ENCODE measurements at regions not wholly inside any gene's neighbourhood (a gene's known extent, or its start where the extent isn't known, plus 50 kb on each side); places are given as distances from the start of the nearest gene placed in this dataset.

GRCh38 chr12:114920771-114921554, 237.0 kb upstream of the TBX3 start:
- no peak overlapping the region for H3K4me3 ChIP-seq (ENCODE audit: extremely low read depth in 1 of 4, insufficient read depth in 2 of 4, low read depth in 3 of 4, low read length in 4 of 4)
- no peak for TF ChIP-seq EZH2 (IDR thresholded peaks at IDR 0.05; ENCODE audit: low read depth, low read length, severe bottlenecking)
- no peak for TF ChIP-seq SIX5 (IDR thresholded peaks at IDR 0.05; ENCODE audit: low read depth, low read length)
- TF ChIP-seq POLR2A (IDR thresholded peaks at IDR 0.05; ENCODE audit: control extremely low read depth in 1 of 2, low read depth in 2 of 2, low read length in 2 of 2), result no peak
- no peak for TF ChIP-seq KDM1A (IDR thresholded peaks at IDR 0.05; ENCODE audit: borderline replicate concordance, low read length)
- no peak for TF ChIP-seq CBX5 (IDR thresholded peaks at IDR 0.05; ENCODE audit: low read depth, low read length)
- no peak for TF ChIP-seq EP300 (IDR thresholded peaks at IDR 0.05; ENCODE audit: borderline replicate concordance in 1 of 2, low read depth in 2 of 2, low read length in 2 of 2)
- TF ChIP-seq SP4 (IDR thresholded peaks at IDR 0.05; ENCODE audit: low read length), result no peak
- TF ChIP-seq GABPA (IDR thresholded peaks at IDR 0.05; ENCODE audit: borderline replicate concordance, insufficient read depth, low read length), result no peak
- no peak for TF ChIP-seq RAD21 (IDR thresholded peaks at IDR 0.05 in 1 of 2, conservative IDR thresholded peaks at IDR 0.05 in 1 of 2; ENCODE audit: low read depth in 2 of 2, low read length in 2 of 2)
- no peak for TF ChIP-seq JUND (IDR thresholded peaks at IDR 0.05; ENCODE audit: low read length)
- no peak for TF ChIP-seq E2F6 (IDR thresholded peaks at IDR 0.05)
- no peak for TF ChIP-seq TEAD4 (IDR thresholded peaks at IDR 0.05; ENCODE audit: low read depth, low read length)

More at GRCh38 chr12:114920771-114921554, 237.0 kb upstream of the TBX3 start:
- Histone ChIP-seq H3K4me2 (ENCODE audit: insufficient read depth in 1 of 2, low read depth in 2 of 2, low read length in 2 of 2) (no peak overlapping the region), H3K18ac (ENCODE audit: extremely low read depth, low read length) (no peak overlapping the region), H2BK15ac (ENCODE audit: low read length) (no peak overlapping the region), H3K4ac (replicated peaks; ENCODE audit: insufficient read length, low read depth, low read length) (no peak overlapping the region), H4K5ac (ENCODE audit: insufficient read length, low read depth, low read length) (no peak overlapping the region), H4K91ac (replicated peaks; ENCODE audit: insufficient read length, low read length) (no peak overlapping the region), H3K14ac (ENCODE audit: insufficient read length) (no peak overlapping the region), H2BK120ac (replicated peaks; ENCODE audit: low read depth, low read length) (no peak overlapping the region), H3K79me2 (ENCODE audit: control insufficient read depth in 1 of 2, insufficient read depth in 2 of 2, low read length in 2 of 2) (no peaks in the 10 kb centered on the region), H3K79me1 (ENCODE audit: low read depth, low read length) (no peaks in the 10 kb centered on the region), H3K56ac (replicated peaks; ENCODE audit: insufficient read length, low read depth, low read length) (no peak overlapping the region), H4K20me1 (replicated peaks in 1 of 2; ENCODE audit: control insufficient read depth in 1 of 2, insufficient read depth in 2 of 2, low read length in 2 of 2) (no peaks in the 10 kb centered on the region), H3K23ac (ENCODE audit: insufficient read length) (no peak overlapping the region), H2BK5ac (ENCODE audit: low read depth, low read length) (no peak overlapping the region), H4K8ac (ENCODE audit: extremely low read depth, insufficient read depth, low read length) (no peak overlapping the region), H3K4me1 (replicated peaks in 1 of 4; ENCODE audit: control insufficient read depth in 3 of 4, insufficient read depth in 4 of 4, low read length in 3 of 4) (no peaks in the 10 kb centered on the region), H3K9ac (replicated peaks in 1 of 4; ENCODE audit: extremely low read depth in 1 of 4, low read depth in 3 of 4, low read length in 3 of 4) (no peak overlapping the region), H3K27me3 (replicated peaks in 1 of 4; ENCODE audit: control insufficient read depth in 3 of 4, extremely low read depth in 1 of 4, insufficient read depth in 3 of 4, low read length in 3 of 4) (no peaks in the 10 kb centered on the region), H2BK20ac (ENCODE audit: low read length) (no peak overlapping the region), H2BK12ac (ENCODE audit: low read depth, low read length) (no peak overlapping the region), H3K9me3 (ENCODE audit: insufficient read depth in 2 of 2, low read depth in 1 of 2, low read length in 1 of 2) (0 out of 4 replicates have a peak, but pooled peaks cover 0 to 5% of the 10 kb centered on the region in 2 experiments), H3K27ac (ENCODE audit: low read depth, low read length) (no peak overlapping the region), H2AK5ac (ENCODE audit: low read depth, low read length) (no peak overlapping the region), H2AFZ (ENCODE audit: low read length) (no peak overlapping the region), H3K36me3 (ENCODE audit: control insufficient read depth in 2 of 4, insufficient read depth in 4 of 4, low read length in 3 of 4) (no peaks in the 10 kb centered on the region), H3K23me2 (ENCODE audit: low read depth, low read length) (no peaks in the 10 kb centered on the region)
- DNase-seq (ENCODE audit: low read depth in 1 of 2, low spot score in 2 of 2) (no peak), FAIRE-seq (no peak)
- 80% methylated on average over 5 of the region's 5 CpGs; no CpG with 5 or more reads in 1 of the 2 experiments for WGBS, 2 experiments (ENCODE audit: extremely low coverage in 1 of 2, insufficient coverage in 1 of 2, insufficient read length in 1 of 2, insufficient replicate concordance in 2 of 2, low coverage in 1 of 2, low lambda C conversion rate in 2 of 2, missing lambda C conversion rate in 1 of 2)
- ChIA-PET POLR2A (ENCODE audit: partially characterized antibody) (no interaction called here), CTCF (ENCODE audit: partially characterized antibody) (interaction anchor here (3.4 kb wide), 1 partner anchor 14 kb away, joined by 12 read pairs; no protein-coding TSS in a partner anchor)

All from H1 (cell line).